Gastrocnemius medialis (tissue), 4 donors: ENCODE measurements at regions not wholly inside any gene's neighbourhood (a gene's known extent, or its start where the extent isn't known, plus 50 kb on each side); places are given as distances from the start of the nearest gene placed in this dataset.

Experiments
- POLR2A ChIP-seq, 2 donors: fragments of 450-650 bp; IDR thresholded peaks; one replicate each; pipeline ENCODE4 v1.6.1; 2017; ENCODE audit warnings: antibody characterized with exemption in 2 of 2, mild to moderate bottlenecking in 2 of 2, moderate library complexity in 2 of 2
- TF ChIP-seq, protein P1 (sequence below), 5 experiments: fragments of 450-650 bp in 3 of 5; fragments of 200-600 bp in 2 of 5; sonication (generic) in 2 of 5; IDR thresholded peaks in 4 of 5; conservative IDR thresholded peaks in 1 of 5; 1 replicate in 4 of 5; 2 replicates in 1 of 5; pipeline ENCODE4 v1.5.1; 2016 to 2019; ENCODE audit warnings: antibody characterized with exemption in 5 of 5, mild to moderate bottlenecking in 3 of 5, moderate library complexity in 3 of 5

DNA sequence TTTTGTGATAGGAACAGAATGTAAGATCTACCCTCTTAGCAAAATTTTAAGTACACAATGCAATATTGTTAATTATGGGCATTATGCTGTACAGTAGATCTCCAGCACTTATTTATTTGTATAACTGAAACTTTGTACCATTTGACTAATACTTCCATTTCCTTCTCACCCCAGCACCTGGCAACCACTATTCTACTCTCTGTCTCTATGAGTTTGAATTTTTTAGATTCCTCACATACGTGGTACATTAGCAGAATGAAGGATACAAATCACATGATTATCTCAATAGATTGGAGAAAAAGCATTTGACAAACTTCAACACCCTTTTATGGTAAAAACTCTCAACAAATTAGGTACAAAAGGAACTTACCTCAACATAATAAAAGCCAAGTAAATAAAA lies 90.3 kb upstream of the DLX6 start:
- TF ChIP-seq, protein P1, sequence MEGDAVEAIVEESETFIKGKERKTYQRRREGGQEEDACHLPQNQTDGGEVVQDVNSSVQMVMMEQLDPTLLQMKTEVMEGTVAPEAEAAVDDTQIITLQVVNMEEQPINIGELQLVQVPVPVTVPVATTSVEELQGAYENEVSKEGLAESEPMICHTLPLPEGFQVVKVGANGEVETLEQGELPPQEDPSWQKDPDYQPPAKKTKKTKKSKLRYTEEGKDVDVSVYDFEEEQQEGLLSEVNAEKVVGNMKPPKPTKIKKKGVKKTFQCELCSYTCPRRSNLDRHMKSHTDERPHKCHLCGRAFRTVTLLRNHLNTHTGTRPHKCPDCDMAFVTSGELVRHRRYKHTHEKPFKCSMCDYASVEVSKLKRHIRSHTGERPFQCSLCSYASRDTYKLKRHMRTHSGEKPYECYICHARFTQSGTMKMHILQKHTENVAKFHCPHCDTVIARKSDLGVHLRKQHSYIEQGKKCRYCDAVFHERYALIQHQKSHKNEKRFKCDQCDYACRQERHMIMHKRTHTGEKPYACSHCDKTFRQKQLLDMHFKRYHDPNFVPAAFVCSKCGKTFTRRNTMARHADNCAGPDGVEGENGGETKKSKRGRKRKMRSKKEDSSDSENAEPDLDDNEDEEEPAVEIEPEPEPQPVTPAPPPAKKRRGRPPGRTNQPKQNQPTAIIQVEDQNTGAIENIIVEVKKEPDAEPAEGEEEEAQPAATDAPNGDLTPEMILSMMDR (IDR thresholded peaks at IDR 0.05 in 4 of 5, conservative IDR thresholded peaks at IDR 0.05 in 1 of 5), result no peak
- no peak for TF ChIP-seq POLR2A (IDR thresholded peaks at IDR 0.05)
